GM21723 (cell line): ENCODE measurements at regions not wholly inside any gene's neighbourhood (a gene's known extent, or its start where the extent isn't known, plus 50 kb on each side); places are given as distances from the start of the nearest gene placed in this dataset.

Experiments
- ATAC-seq: cut with Tn5 transposase; IDR thresholded peaks from one replicate; pipeline ENCODE4 v1.9.1; 2021; ENCODE audit warnings: mild to moderate bottlenecking, moderate library complexity; ENCODE audit not compliant: unreplicated experiment

DNA sequence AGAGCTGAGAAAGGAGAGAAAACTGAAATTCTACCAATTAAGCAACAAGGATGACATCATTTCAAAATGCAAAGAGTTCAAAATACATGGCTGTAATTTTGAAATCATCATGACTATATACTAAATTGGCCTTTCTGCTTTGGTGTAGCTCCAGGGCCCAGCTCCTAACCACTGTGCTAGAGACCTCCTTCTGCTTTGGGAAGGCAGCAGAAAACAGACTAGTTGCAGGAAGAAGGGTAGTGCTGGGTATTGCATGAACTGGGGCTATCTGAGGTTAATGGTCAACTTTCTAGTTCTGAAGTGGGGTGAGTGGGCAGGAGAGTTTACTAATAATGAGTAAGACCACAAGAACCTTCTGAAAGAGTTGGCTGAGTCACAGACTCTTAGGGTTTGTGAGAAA, 66.2 kb downstream of the PTGER2 start:
- ATAC-seq = peak; percentile 96
